K562 (cell line): ENCODE measurements at regions not wholly inside any gene's neighbourhood (a gene's known extent, or its start where the extent isn't known, plus 50 kb on each side); places are given as distances from the start of the nearest gene placed in this dataset.

Experiments used
- ATAC-seq: fragments of 200-7000 bp; cut with Tn5 transposase; 3 replicates; pipeline ENCODE4 v1.9.1; 2020; ENCODE audit warnings: moderate library complexity
- BruUV-seq: library from RNA; stranded (reverse); fragments of 400-500 nt; replicated peaks from 2 replicates; lab custom pipeline; 2021; lab: Mats Ljungman, UMichigan
- CTCF ChIA-PET: fragments of 300-600 bp; formaldehyde crosslinking; extraction: SDS; loops from one replicate; lab custom pipeline; 2021; ENCODE audit warnings: low intra/inter-chr PET ratio; lab: Yijun Ruan, JAX
- POLR2A ChIA-PET: fragments of 300-600, 350-650 bp; sonication (Branson Sonifier 250); formaldehyde crosslinking; extraction: SDS; loops from one replicate; lab custom pipeline; 2021; ENCODE audit warnings: antibody characterized with exemption, inconsistent platforms; lab: Yijun Ruan, JAX
- DNase-seq, 4 experiments: peaks; one replicate each; pipeline versions ENCODE4 v3.0.0 to v3.0.0-alpha.2; 2011 to 2018; ENCODE audit warnings: low spot score in 3 of 4, mixed read lengths in 3 of 4; ENCODE audit errors: extremely low read depth in 1 of 4
- FAIRE-seq: peaks from 2 replicates; lab custom pipeline; 2011; peaks lifted over from hg19 to GRCh38; lab: Jason Lieb, UNC
- H2AFZ ChIP-seq: 2 replicates; pipeline ENCODE4 v1.6.0; 2011; ENCODE audit warnings: low read depth, low read length, control low read depth, inconsistent platforms
- H3K27ac ChIP-seq: fragments of 200-600 bp; 3 replicates; pipeline ENCODE4 v1.8.0; 2011; ENCODE audit warnings: low read depth, mild to moderate bottlenecking, control low read depth, inconsistent platforms, low read length, moderate library complexity, mixed read lengths; ENCODE audit errors: extremely low read depth
- H3K27me3 ChIP-seq, 2 experiments: fragments of 300-600 bp in 1 of 2; 2 replicates in 1 of 2; 3 replicates in 1 of 2; pipeline versions ENCODE4 v1.6.0 to v1.8.0; 2011; ENCODE audit warnings: inconsistent platforms in 2 of 2, low read length in 2 of 2, mild to moderate bottlenecking in 1 of 2, mixed read lengths in 1 of 2, moderate library complexity in 1 of 2; ENCODE audit not compliant: control insufficient read depth in 2 of 2, insufficient read depth in 2 of 2
- H3K36me3 ChIP-seq: fragments of 300-600 bp; 3 replicates; pipeline ENCODE4 v1.8.0; 2011; ENCODE audit warnings: mild to moderate bottlenecking, low read length, inconsistent platforms; ENCODE audit not compliant: control insufficient read depth, insufficient read depth
- H3K4me1 ChIP-seq, 2 experiments: fragments of 200-600 bp in 1 of 2; replicated peaks in 1 of 2; 2 replicates in 1 of 2; 3 replicates in 1 of 2; pipeline versions ENCODE4 v1.5.1 to v1.8.0; 2011; ENCODE audit warnings: inconsistent platforms in 2 of 2, low read length in 2 of 2, mild to moderate bottlenecking in 1 of 2, mixed read lengths in 1 of 2, moderate library complexity in 1 of 2; ENCODE audit not compliant: control insufficient read depth in 2 of 2, insufficient read depth in 2 of 2
- H3K4me2 ChIP-seq: 2 replicates; pipeline ENCODE4 v1.6.1; 2011; ENCODE audit warnings: low read length, control low read depth, inconsistent platforms, mixed read lengths; ENCODE audit not compliant: insufficient read depth
- H3K4me3 ChIP-seq: fragments of 200-600 bp; sonication (generic), shearing (Covaris generic); 2 replicates; pipeline ENCODE4 v1.5.1; 2016; ENCODE audit warnings: control low read depth, inconsistent platforms
- H3K79me2 ChIP-seq: fragments of 200-600 bp; 3 replicates; pipeline ENCODE4 v1.8.0; 2011; ENCODE audit warnings: low read length, inconsistent platforms; ENCODE audit not compliant: control insufficient read depth, insufficient read depth
- H3K9ac ChIP-seq, 2 experiments: 2 replicates each; pipeline versions ENCODE4 v1.6.0 to v1.6.1; 2011; ENCODE audit warnings: low read depth in 2 of 2, low read length in 2 of 2, control low read depth in 1 of 2, inconsistent platforms in 1 of 2, mild to moderate bottlenecking in 1 of 2, mixed read lengths in 1 of 2; ENCODE audit not compliant: insufficient read depth in 1 of 2
- H3K9me1 ChIP-seq: one replicate; pipeline ENCODE4 v1.6.0; 2011; ENCODE audit warnings: inconsistent platforms, mild to moderate bottlenecking, low read length, moderate library complexity; ENCODE audit not compliant: control insufficient read depth, insufficient read depth
- H3K9me3 ChIP-seq: replicated peaks from 2 replicates; pipeline ENCODE4 v1.5.1; 2011; ENCODE audit warnings: low read depth, low read length, inconsistent platforms; ENCODE audit not compliant: control insufficient read depth, insufficient read depth
- H4K20me1 ChIP-seq: replicated peaks from 2 replicates; pipeline ENCODE4 v1.6.1; 2011; ENCODE audit warnings: low read length, inconsistent platforms, mixed read lengths; ENCODE audit not compliant: control insufficient read depth, insufficient read depth
- HLTF ChIP-seq: fragments of 450-650 bp; IDR thresholded peaks from 2 replicates; pipeline ENCODE4 v1.6.1; 2016
- RBFOX2 ChIP-seq: fragments of 200-400 bp; formaldehyde crosslinking; IDR thresholded peaks from 2 replicates; pipeline ENCODE4 v1.6.1; 2017; ENCODE audit warnings: low read depth, mild to moderate bottlenecking, low read length, moderate library complexity
- RBM39 ChIP-seq: fragments of 200-400 bp; formaldehyde crosslinking; optimal IDR thresholded peaks from 2 replicates; pipeline ENCODE3; 2018; ENCODE audit warnings: low read depth, low read length
- SMARCA5 ChIP-seq: fragments of 450-650 bp; IDR thresholded peaks from 2 replicates; pipeline ENCODE4 v1.6.1; 2016
- ZNF197 ChIP-seq: fragments of 200-800 bp; sonication (Bioruptor generic); IDR thresholded peaks from 2 replicates; pipeline ENCODE4 v1.6.1; 2016; ENCODE audit warnings: low read depth, missing genetic modification characterization, missing compliant biosample characterization
- ZNF217 ChIP-seq: sonication (generic); formaldehyde crosslinking; IDR thresholded peaks from 2 replicates; pipeline ENCODE4 v1.8.0; 2022; ENCODE audit warnings: mild to moderate bottlenecking, missing genetic modification reagents
- ZNF408 ChIP-seq: fragments of 250-450 bp; sonication (Bioruptor Pico); IDR thresholded peaks from 2 replicates; pipeline ENCODE4 v1.4.0; 2020; ENCODE audit warnings: low read depth, mild to moderate bottlenecking, moderate library complexity
- ZNF586 ChIP-seq: fragments of 450-650 bp; formaldehyde crosslinking; conservative IDR thresholded peaks from 2 replicates; pipeline ENCODE4 v1.4.0; 2020; ENCODE audit warnings: mild to moderate bottlenecking, moderate library complexity
- ZNF639 ChIP-seq, 2 experiments: fragments of 200-800 bp in 1 of 2; sonication (Bioruptor generic) in 1 of 2; sonication (generic) in 1 of 2; formaldehyde crosslinking in 1 of 2; IDR thresholded peaks in 1 of 2; conservative IDR thresholded peaks in 1 of 2; 2 replicates each; pipeline versions ENCODE4 v1.5.0 to v1.6.1; 2016 to 2020; ENCODE audit warnings: missing compliant biosample characterization in 1 of 2, missing genetic modification characterization in 1 of 2, missing genetic modification reagents in 1 of 2
- WGBS: fragments of 100-300 bp; shearing (Covaris generic); methylation state at CpG from one replicate; pipeline ENCODE4 v1.1.6; 2016; ENCODE audit warnings: low coverage, mixed read lengths; ENCODE audit not compliant: insufficient coverage; ENCODE audit errors: missing lambda C conversion rate; 5-methylcytosine and 5-hydroxymethylcytosine counted together
- in situ Hi-C: fragments of 300-500 bp; cut with MboI; formaldehyde crosslinking; loops from 4 replicates; pipeline ENCODE4 v1.15.0; 2018; ENCODE audit warnings: inconsistent platforms, mixed read lengths
- intact Hi-C: fragments of 100-400 bp; cut with micrococcal nuclease; formaldehyde crosslinking; loops from 2 replicates; pipeline ENCODE4 v1.14.2; 2022

- no peaks in the 10 kb centered on the region for H4K20me1 ChIP-seq
- H3K9me1 ChIP-seq, result no peaks in the 10 kb centered on the region
- H3K27me3 ChIP-seq, result no peaks in the 10 kb centered on the region
- DNase-seq, result no peak
- H3K4me1 ChIP-seq, result no peaks in the 10 kb centered on the region
- H3K9ac ChIP-seq, result no peak overlapping the region
- no peak overlapping the region for H3K27ac ChIP-seq
- H3K36me3 ChIP-seq, result no peaks in the 10 kb centered on the region
- H3K9me3 ChIP-seq, result no peaks in the 10 kb centered on the region
- H3K4me2 ChIP-seq, result no peak overlapping the region
- TF ChIP-seq SMARCA5, result no peak
- TF ChIP-seq, all 486 proteins: peak for 0
- in situ Hi-C loops, result no loop called here
- POLR2A ChIA-PET, result interaction anchor here (0.7 kb wide), 1 partner anchor 1143 kb away, joined by 3 read pairs; no protein-coding TSS in a partner anchor
- intact Hi-C loops, result no loop called here
- CTCF ChIA-PET, result no interaction called here
- Histone ChIP-seq H3K4me3 (no peak overlapping the region), H2AFZ (no peak overlapping the region), H3K79me2 (no peaks in the 10 kb centered on the region)
- FAIRE-seq (no peak), ATAC-seq (no peak)
- no TSS peak for BruUV-seq
Observed at GRCh38 chr1:83527987-83528386, 470.9 kb downstream of the TTLL7 start.

GRCh38 chr1:83520797-83521196, 478.1 kb downstream of the TTLL7 start:
- intact Hi-C loops (no loop called here), in situ Hi-C loops (no loop called here)
- H3K9me1 ChIP-seq, result no peaks in the 10 kb centered on the region
- no peaks in the 10 kb centered on the region for H3K36me3 ChIP-seq
- no peak overlapping the region for H3K4me2 ChIP-seq
- H3K4me3 ChIP-seq, result no peak overlapping the region
- ATAC-seq (no peak), DNase-seq (no peak), FAIRE-seq (no peak)
- no peak overlapping the region for H2AFZ ChIP-seq
- no peak overlapping the region for H3K9ac ChIP-seq
- ChIA-PET POLR2A (no interaction called here), CTCF (no interaction called here)
- H3K27ac ChIP-seq, result no peak overlapping the region
- no peaks in the 10 kb centered on the region for H3K79me2 ChIP-seq
- no peak for TF ChIP-seq ZNF639 (CRISPR knock-in tag; conservative IDR thresholded peaks at IDR 0.05 in 1 of 2, IDR thresholded peaks at IDR 0.05 in 1 of 2)
- TF ChIP-seq ZNF217 (CRISPR knock-in tag), result no peak
- TF ChIP-seq RBM39, result no peak
- TF ChIP-seq ZNF586 (CRISPR knock-in tag), result no peak
- TF ChIP-seq HLTF, result no peak
- no peak for TF ChIP-seq ZNF197
- no peak for TF ChIP-seq RBFOX2
- TF ChIP-seq ZNF408, result no peak
- no peaks in the 10 kb centered on the region for H3K27me3 ChIP-seq
- no peaks in the 10 kb centered on the region for H3K4me1 ChIP-seq
- no TSS peak for BruUV-seq
- WGBS, result 0% methylated on average over 1 of the region's 1 CpG
- H4K20me1 ChIP-seq, result no peaks in the 10 kb centered on the region
- H3K9me3 ChIP-seq, result no peaks in the 10 kb centered on the region
